ENCODE measurements at regions not wholly inside any gene's neighbourhood (a gene's known extent, or its start where the extent isn't known, plus 50 kb on each side); places are given as distances from the start of the nearest gene placed in this dataset.

- Histone ChIP-seq H3K9ac (replicated peaks in 1 of 4; ENCODE audit: extremely low read depth in 1 of 4, low read depth in 3 of 4, low read length in 3 of 4) (no peak overlapping the region), H3K18ac (ENCODE audit: extremely low read depth, low read length) (no peak overlapping the region), H2BK20ac (ENCODE audit: low read length) (no peak overlapping the region), H3K4me2 (ENCODE audit: insufficient read depth in 1 of 2, low read depth in 2 of 2, low read length in 2 of 2) (no peak overlapping the region), H2BK15ac (ENCODE audit: low read length) (no peak overlapping the region), H3K9me3 (ENCODE audit: insufficient read depth in 2 of 2, low read depth in 1 of 2, low read length in 1 of 2) (no peaks in the 10 kb centered on the region), H3K14ac (ENCODE audit: insufficient read length) (no peak overlapping the region), H4K91ac (replicated peaks; ENCODE audit: insufficient read length, low read length) (no peak overlapping the region), H2BK5ac (ENCODE audit: low read depth, low read length) (no peak overlapping the region), H2AK5ac (ENCODE audit: low read depth, low read length) (no peak overlapping the region), H4K5ac (ENCODE audit: insufficient read length, low read depth, low read length) (no peak overlapping the region), H2BK12ac (ENCODE audit: low read depth, low read length) (no peak overlapping the region), H3K23ac (ENCODE audit: insufficient read length) (no peak overlapping the region), H3K79me2 (ENCODE audit: control insufficient read depth in 1 of 2, insufficient read depth in 2 of 2, low read length in 2 of 2) (no peaks in the 10 kb centered on the region), H2AFZ (ENCODE audit: low read length) (no peak overlapping the region), H2BK120ac (replicated peaks; ENCODE audit: low read depth, low read length) (no peak overlapping the region), H3K79me1 (ENCODE audit: low read depth, low read length) (no peaks in the 10 kb centered on the region), H3K4me1 (replicated peaks in 1 of 4; ENCODE audit: control insufficient read depth in 3 of 4, insufficient read depth in 4 of 4, low read length in 3 of 4) (peaks cover 0 to 4% (median 1%) of the 10 kb centered on the region in 4 experiments; a peak in 3 of 7 replicates), H3K4ac (replicated peaks; ENCODE audit: insufficient read length, low read depth, low read length) (no peak overlapping the region), H3K36me3 (ENCODE audit: control insufficient read depth in 2 of 4, insufficient read depth in 4 of 4, low read length in 3 of 4) (no peaks in the 10 kb centered on the region), H4K20me1 (replicated peaks in 1 of 2; ENCODE audit: control insufficient read depth in 1 of 2, insufficient read depth in 2 of 2, low read length in 2 of 2) (no peaks in the 10 kb centered on the region), H3K27ac (ENCODE audit: low read depth, low read length) (no peak overlapping the region), H4K8ac (ENCODE audit: extremely low read depth, insufficient read depth, low read length) (no peak overlapping the region), H3K4me3 (ENCODE audit: extremely low read depth in 1 of 4, insufficient read depth in 2 of 4, low read depth in 3 of 4, low read length in 4 of 4) (no peak overlapping the region), H3K23me2 (ENCODE audit: low read depth, low read length) (no peaks in the 10 kb centered on the region), H3K27me3 (replicated peaks in 1 of 4; ENCODE audit: control insufficient read depth in 3 of 4, extremely low read depth in 1 of 4, insufficient read depth in 3 of 4, low read length in 3 of 4) (no peaks in the 10 kb centered on the region), H3K56ac (replicated peaks; ENCODE audit: insufficient read length, low read depth, low read length) (no peak overlapping the region)
- CTCF ChIA-PET (ENCODE audit: partially characterized antibody), result interaction anchor here (0.6 kb wide), 1 partner anchor 33 kb away, joined by 3 read pairs; no protein-coding TSS in a partner anchor
- FAIRE-seq (no peak), DNase-seq (ENCODE audit: low read depth in 1 of 2, low spot score in 2 of 2) (no peak)
- TF ChIP-seq, protein P1, sequence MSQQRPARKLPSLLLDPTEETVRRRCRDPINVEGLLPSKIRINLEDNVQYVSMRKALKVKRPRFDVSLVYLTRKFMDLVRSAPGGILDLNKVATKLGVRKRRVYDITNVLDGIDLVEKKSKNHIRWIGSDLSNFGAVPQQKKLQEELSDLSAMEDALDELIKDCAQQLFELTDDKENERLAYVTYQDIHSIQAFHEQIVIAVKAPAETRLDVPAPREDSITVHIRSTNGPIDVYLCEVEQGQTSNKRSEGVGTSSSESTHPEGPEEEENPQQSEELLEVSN (IDR thresholded peaks at IDR 0.05), result no peak
- no peak for TF ChIP-seq EZH2 (IDR thresholded peaks at IDR 0.05; ENCODE audit: low read depth, low read length, severe bottlenecking)
- no peak for TF ChIP-seq SP4 (IDR thresholded peaks at IDR 0.05; ENCODE audit: low read length)
- no peak for TF ChIP-seq RXRA (IDR thresholded peaks at IDR 0.05; ENCODE audit: insufficient read depth, low read depth, low read length)
- TF ChIP-seq, protein P2, sequence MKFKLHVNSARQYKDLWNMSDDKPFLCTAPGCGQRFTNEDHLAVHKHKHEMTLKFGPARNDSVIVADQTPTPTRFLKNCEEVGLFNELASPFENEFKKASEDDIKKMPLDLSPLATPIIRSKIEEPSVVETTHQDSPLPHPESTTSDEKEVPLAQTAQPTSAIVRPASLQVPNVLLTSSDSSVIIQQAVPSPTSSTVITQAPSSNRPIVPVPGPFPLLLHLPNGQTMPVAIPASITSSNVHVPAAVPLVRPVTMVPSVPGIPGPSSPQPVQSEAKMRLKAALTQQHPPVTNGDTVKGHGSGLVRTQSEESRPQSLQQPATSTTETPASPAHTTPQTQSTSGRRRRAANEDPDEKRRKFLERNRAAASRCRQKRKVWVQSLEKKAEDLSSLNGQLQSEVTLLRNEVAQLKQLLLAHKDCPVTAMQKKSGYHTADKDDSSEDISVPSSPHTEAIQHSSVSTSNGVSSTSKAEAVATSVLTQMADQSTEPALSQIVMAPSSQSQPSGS (IDR thresholded peaks at IDR 0.05; ENCODE audit: low read length), result no peak
- TF ChIP-seq SIRT6 (IDR thresholded peaks at IDR 0.05; ENCODE audit: low read length), result no peak
- TF ChIP-seq YY1 (IDR thresholded peaks at IDR 0.05; ENCODE audit: low read depth, low read length), result no peak
- POLR2A ChIA-PET (ENCODE audit: partially characterized antibody), result no interaction called here
- WGBS, 2 experiments (ENCODE audit: extremely low coverage in 1 of 2, insufficient coverage in 1 of 2, insufficient read length in 1 of 2, insufficient replicate concordance in 2 of 2, low coverage in 1 of 2, low lambda C conversion rate in 2 of 2, missing lambda C conversion rate in 1 of 2), result 95% methylated on average over 3 of the region's 3 CpGs; no CpG with 5 or more reads in 1 of the 2 experiments
These were observed 309.8 kb upstream of the ZNF507 start for GRCh38 chr19:32035626-32036025.
